CD14-positive monocyte (primary cell): ENCODE measurements at regions not wholly inside any gene's neighbourhood (a gene's known extent, or its start where the extent isn't known, plus 50 kb on each side); places are given as distances from the start of the nearest gene placed in this dataset.

ENCODE experiments used
- DNase-seq, 3 donors: peaks; one replicate each; pipeline ENCODE4 v3.0.0-alpha.2; 2011 to 2022
- H2AFZ ChIP-seq: 2 replicates; pipeline ENCODE4 v1.6.0; 2012; ENCODE audit warnings: mild to moderate bottlenecking, low read depth, low read length, inconsistent platforms; ENCODE audit not compliant: insufficient read depth, poor library complexity, severe bottlenecking
- H3K27ac ChIP-seq, 2 donors: 1 replicate in 1 of 2; 2 replicates in 1 of 2; pipeline ENCODE4 v1.5.1; 2012 to 2013; ENCODE audit warnings: low read length in 2 of 2, control low read depth in 1 of 2, inconsistent platforms in 1 of 2, low read depth in 1 of 2, mild to moderate bottlenecking in 1 of 2
- H3K27me3 ChIP-seq, 2 donors: one replicate each; pipeline versions ENCODE4 v1.6.0 to v1.6.1; 2011 to 2013; ENCODE audit warnings: low read length in 2 of 2; ENCODE audit not compliant: control insufficient read depth in 2 of 2, insufficient read depth in 2 of 2
- H3K36me3 ChIP-seq, 2 donors: replicated peaks in 1 of 2; 1 replicate in 1 of 2; 2 replicates in 1 of 2; pipeline versions ENCODE4 v1.5.1 to v1.6.1; 2012 to 2013; ENCODE audit warnings: low read length in 2 of 2, control low read depth in 1 of 2, inconsistent platforms in 1 of 2, mild to moderate bottlenecking in 1 of 2; ENCODE audit not compliant: insufficient read depth in 2 of 2, control insufficient read depth in 1 of 2
- H3K4me1 ChIP-seq, 2 donors: 1 replicate in 1 of 2; 2 replicates in 1 of 2; pipeline versions ENCODE4 v1.5.1 to v1.6.1; 2012 to 2013; ENCODE audit warnings: low read length in 2 of 2, control low read depth in 1 of 2, inconsistent platforms in 1 of 2, mild to moderate bottlenecking in 1 of 2, moderate library complexity in 1 of 2; ENCODE audit not compliant: insufficient read depth in 2 of 2, control insufficient read depth in 1 of 2
- H3K4me2 ChIP-seq: replicated peaks from 2 replicates; pipeline ENCODE3; 2012; ENCODE audit warnings: low read length, moderate library complexity, mild to moderate bottlenecking; ENCODE audit not compliant: poor library complexity, severe bottlenecking; ENCODE audit errors: extremely low read depth
- H3K4me3 ChIP-seq, 3 experiments: fragments of 200-600 bp in 1 of 3; sonication (generic) in 1 of 3; replicated peaks in 1 of 3; 1 replicate in 2 of 3; 2 replicates in 1 of 3; pipeline ENCODE4 v1.5.1; 2011 to 2013; ENCODE audit warnings: low read length in 3 of 3, mild to moderate bottlenecking in 3 of 3, control low read depth in 2 of 3, low read depth in 2 of 3, inconsistent platforms in 1 of 3, moderate library complexity in 1 of 3
- H3K79me2 ChIP-seq: 2 replicates; pipeline ENCODE4 v1.6.0; 2012; ENCODE audit warnings: mild to moderate bottlenecking, control low read depth, inconsistent platforms, low read length, moderate library complexity; ENCODE audit not compliant: insufficient read depth
- H3K9ac ChIP-seq: 2 replicates; pipeline ENCODE4 v1.6.0; 2017; ENCODE audit warnings: low read length, mild to moderate bottlenecking; ENCODE audit not compliant: insufficient read depth, poor library complexity, severe bottlenecking
- H3K9me3 ChIP-seq, 2 donors: replicated peaks in 1 of 2; 1 replicate in 1 of 2; 2 replicates in 1 of 2; pipeline versions ENCODE4 v1.5.1 to v1.6.1; 2012 to 2013; ENCODE audit warnings: low read length in 2 of 2, control low read depth in 1 of 2; ENCODE audit not compliant: control insufficient read depth in 1 of 2, insufficient read depth in 1 of 2
- H4K20me1 ChIP-seq: 2 replicates; pipeline ENCODE4 v1.6.0; 2012; ENCODE audit warnings: mild to moderate bottlenecking, low read length, control low read depth, moderate library complexity; ENCODE audit not compliant: insufficient read depth
- H3K27ac Mint-ChIP-seq, 7 donors: one replicate each; pipeline ENCODE4 v1.8.0; 2020; ENCODE audit warnings: mild to moderate bottlenecking in 7 of 7, mixed read lengths in 7 of 7, moderate library complexity in 6 of 7, inconsistent platforms in 2 of 7
- H3K27me3 Mint-ChIP-seq, 3 donors: one replicate each; pipeline ENCODE4 v1.8.0; 2021 to 2022; ENCODE audit warnings: low read depth in 3 of 3, mild to moderate bottlenecking in 3 of 3, mixed read lengths in 3 of 3, moderate library complexity in 3 of 3, inconsistent platforms in 1 of 3
- H3K36me3 Mint-ChIP-seq, 2 donors: one replicate each; pipeline ENCODE4 v1.8.0; 2020; ENCODE audit warnings: mixed read lengths in 2 of 2, inconsistent platforms in 1 of 2, mild to moderate bottlenecking in 1 of 2
- H3K4me1 Mint-ChIP-seq: one replicate; pipeline ENCODE4 v1.8.0; 2020; ENCODE audit warnings: mild to moderate bottlenecking, mixed read lengths
- H3K4me3 Mint-ChIP-seq, 2 donors: one replicate each; pipeline ENCODE4 v1.8.0; 2020; ENCODE audit warnings: mild to moderate bottlenecking in 2 of 2, mixed read lengths in 2 of 2, moderate library complexity in 1 of 2
- H3K9me3 Mint-ChIP-seq, 7 donors: one replicate each; pipeline ENCODE4 v1.8.0; 2020 to 2022; ENCODE audit warnings: mixed read lengths in 7 of 7, mild to moderate bottlenecking in 6 of 7, moderate library complexity in 6 of 7, inconsistent platforms in 2 of 7
- CTCF ChIP-seq: fragments of 200-600 bp; IDR thresholded peaks from one replicate; pipeline ENCODE4 v1.8.0; 2022; ENCODE audit warnings: antibody characterized with exemption, mild to moderate bottlenecking
- WGBS: methylation state at CpG from one replicate; pipeline ENCODE4 v1.1.5; 2013; ENCODE audit warnings: missing lambda C conversion rate; ENCODE audit not compliant: insufficient coverage; 5-methylcytosine and 5-hydroxymethylcytosine counted together
- intact Hi-C, 2 donors: fragments of 100-400 bp; cut with micrococcal nuclease; formaldehyde crosslinking; loops; one replicate each; pipeline versions ENCODE4 v1.15.0 to v1.15.1; 2023

GRCh38 chr4:1470816-1471442 lies 64.7 kb upstream of the NKX1-1 start:
- H3K27ac ChIP-seq, result no peak overlapping the region
- no peak overlapping the region for H3K4me2 ChIP-seq
- DNase-seq, result no peak
- no peak overlapping the region for H2AFZ ChIP-seq
- Mint-ChIP-seq H3K4me1 (no peaks in the 10 kb centered on the region), H3K27me3 (peaks cover 17 to 27% (median 20%) of the 10 kb centered on the region in 3 donors), H3K36me3 (no peaks in the 10 kb centered on the region), H3K4me3 (peak overlapping the region in 1 of 2 donors; percentile 13), H3K27ac (no peak overlapping the region), H3K9me3 (peaks cover 2 to 15% (median 7%) of the 10 kb centered on the region in 7 donors)
- no peaks in the 10 kb centered on the region for H3K9me3 ChIP-seq
- H3K36me3 ChIP-seq, result no peaks in the 10 kb centered on the region
- no peak overlapping the region for H3K9ac ChIP-seq
- no peaks in the 10 kb centered on the region for H3K79me2 ChIP-seq
- intact Hi-C loops, result no loop called here
- H4K20me1 ChIP-seq, result no peaks in the 10 kb centered on the region
- 91% methylated on average over 12 of the region's 12 CpGs for WGBS
- H3K4me1 ChIP-seq, result no peaks in the 10 kb centered on the region
- TF ChIP-seq CTCF, result no peak
- H3K27me3 ChIP-seq, result peaks cover 0 to 14% of the 10 kb centered on the region in 2 donors
- no peak overlapping the region for H3K4me3 ChIP-seq

- Mint-ChIP-seq H3K36me3 (no peaks in the 10 kb centered on the region), H3K27me3 (peaks cover 17 to 26% (median 20%) of the 10 kb centered on the region in 3 donors), H3K4me1 (no peaks in the 10 kb centered on the region), H3K27ac (no peak overlapping the region), H3K9me3 (peaks cover under 1 to 13% (median 6%) of the 10 kb centered on the region in 7 donors), H3K4me3 (no peak overlapping the region)
- Histone ChIP-seq H3K36me3 (no peaks in the 10 kb centered on the region), H2AFZ (no peak overlapping the region), H4K20me1 (no peaks in the 10 kb centered on the region), H3K79me2 (no peaks in the 10 kb centered on the region), H3K9me3 (no peaks in the 10 kb centered on the region), H3K9ac (no peak overlapping the region), H3K27ac (no peak overlapping the region), H3K27me3 (peaks cover 0 to 14% of the 10 kb centered on the region in 2 donors), H3K4me2 (no peak overlapping the region), H3K4me1 (no peaks in the 10 kb centered on the region), H3K4me3 (no peak overlapping the region)
- TF ChIP-seq CTCF, result no peak
- intact Hi-C loops, result no loop called here
- DNase-seq, result no peak
- WGBS, result 80% methylated on average over 5 of the region's 7 CpGs
These were observed 64.1 kb upstream of the NKX1-1 start for GRCh38 chr4:1470393-1470670.
